Psoas muscle (tissue), 7 donors: ENCODE measurements at regions not wholly inside any gene's neighbourhood (a gene's known extent, or its start where the extent isn't known, plus 50 kb on each side); places are given as distances from the start of the nearest gene placed in this dataset.

Experiments
- ATAC-seq, 4 donors: fragments of 200-7000 bp; cut with Tn5 transposase; one replicate each; pipeline ENCODE4 v1.9.1; 2020; ENCODE audit warnings: moderate library complexity in 3 of 4, mild to moderate bottlenecking in 2 of 4
- DNase-seq, 2 donors: peaks; one replicate each; pipeline ENCODE4 v3.0.0-alpha.2; 2020
- H3K27ac ChIP-seq: fragments of 200-600 bp; one replicate; pipeline ENCODE4 v1.8.0; 2022
- H3K27me3 ChIP-seq, 3 donors: fragments of 200-600 bp in 1 of 3; one replicate each; pipeline versions ENCODE4 v1.6.1 to v1.8.0; 2013 to 2022; ENCODE audit warnings: low read length in 2 of 3, mild to moderate bottlenecking in 2 of 3, moderate library complexity in 1 of 3; ENCODE audit not compliant: insufficient read depth in 3 of 3
- H3K36me3 ChIP-seq, 2 donors: fragments of 200-600 bp in 1 of 2; one replicate each; pipeline versions ENCODE4 v1.6.1 to v1.8.0; 2013 to 2022; ENCODE audit warnings: low read depth in 1 of 2, mild to moderate bottlenecking in 1 of 2, moderate library complexity in 1 of 2; ENCODE audit not compliant: insufficient read depth in 1 of 2
- H3K4me1 ChIP-seq: fragments of 200-600 bp; one replicate; pipeline ENCODE4 v1.8.0; 2022
- H3K4me3 ChIP-seq: fragments of 200-600 bp; one replicate; pipeline ENCODE4 v1.8.0; 2022; ENCODE audit warnings: mild to moderate bottlenecking
- H3K9me3 ChIP-seq: fragments of 200-600 bp; one replicate; pipeline ENCODE4 v1.8.0; 2022
- CTCF ChIP-seq: fragments of 200-600 bp; IDR thresholded peaks from one replicate; pipeline ENCODE4 v1.8.0; 2022; ENCODE audit warnings: antibody characterized with exemption
- WGBS, 3 donors: extraction: QIAGEN DNeasy Blood & Tissue Kit; methylation state at CpG; one replicate each; pipeline versions ENCODE4 v1.1.6 to v1.1.7; 2013; 5-methylcytosine and 5-hydroxymethylcytosine counted together
- intact Hi-C, 2 donors: fragments of 100-400 bp; cut with DNase I; formaldehyde crosslinking; loops; one replicate each; pipeline versions ENCODE4 v1.11.0 to v1.14.2; 2022
- donor health status: healthy with polysubstance abuse.
- donor health status: DM: no; HTN: no; CAD: no; lungs with moderate emphysema.
- donor health status: Bipolar disorder and iron deficiency.
- donor health status: healthy.
- donor health status: DM: yes; HTN: yes; CAD: no.
- donor health status: DM: no; HTN: no; CAD: no.
- donor health status: DM: yes; HTN: yes; CAD: no.

- ATAC-seq: no peak
- intact Hi-C loops: no loop called here
- no peak overlapping the region for H3K4me3 ChIP-seq
- TF ChIP-seq CTCF: no peak
- no peak for DNase-seq
- H3K4me1 ChIP-seq: no peaks in the 10 kb centered on the region
- H3K27me3 ChIP-seq: no peaks in the 10 kb centered on the region
- WGBS, 3 donors: 13 to 30% (median 18%) methylated on average over 4 of the region's 4 CpGs
- H3K27ac ChIP-seq: no peak overlapping the region
- H3K9me3 ChIP-seq: no peaks in the 10 kb centered on the region
- H3K36me3 ChIP-seq: no peaks in the 10 kb centered on the region
Observed at GRCh38 chr16:62933929-62934328, 897.7 kb upstream of the CDH8 start.

DNA sequence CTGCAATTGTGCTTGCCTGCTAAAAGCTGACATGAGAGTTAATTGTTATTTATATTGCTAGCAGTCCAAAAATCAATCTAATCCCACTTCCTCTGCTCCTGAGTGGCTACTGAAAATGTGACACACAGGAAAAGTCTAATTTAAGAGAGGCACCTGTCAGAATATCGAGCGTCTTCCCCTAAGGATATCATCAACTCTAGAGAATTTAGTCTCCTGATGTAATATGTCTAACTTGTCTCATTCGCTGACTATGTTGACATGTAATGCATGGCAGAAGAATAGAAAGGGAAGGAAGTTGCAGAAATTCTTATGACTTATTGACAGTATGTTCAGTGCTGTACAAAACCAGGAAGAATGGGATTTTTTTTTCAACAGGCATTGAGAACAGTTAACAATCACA, 893.4 kb upstream of the CDH8 start:
- intact Hi-C loops: no loop called here
- WGBS, 3 donors: 32 to 40% (median 35%) methylated on average over 3 of the region's 3 CpGs

DNA sequence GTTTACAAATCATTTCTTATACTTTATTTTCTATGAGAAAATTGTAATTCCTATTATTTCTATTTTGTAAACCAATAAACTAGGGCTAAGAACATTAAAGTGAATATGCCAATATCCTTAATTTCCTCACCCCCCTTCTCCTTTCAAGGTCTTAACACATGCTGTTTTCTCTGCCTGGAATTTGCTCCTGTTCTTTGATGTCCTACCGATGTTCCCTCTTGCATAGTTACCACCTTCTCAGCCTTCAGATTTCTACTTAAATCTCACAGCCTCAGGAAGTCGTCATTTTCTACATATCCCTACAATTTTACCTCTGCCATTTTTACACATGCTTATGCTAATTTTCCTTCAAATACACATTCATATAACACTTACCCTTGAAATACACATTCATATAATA, 890.9 kb upstream of the CDH8 start:
- TF ChIP-seq CTCF: no peak
- intact Hi-C loops: no loop called here
- ATAC-seq (no peak), DNase-seq (no peak)
- Histone ChIP-seq H3K9me3 (no peaks in the 10 kb centered on the region), H3K27ac (no peak overlapping the region), H3K4me3 (no peak overlapping the region), H3K27me3 (no peaks in the 10 kb centered on the region), H3K4me1 (no peaks in the 10 kb centered on the region), H3K36me3 (no peaks in the 10 kb centered on the region)
- WGBS, 3 donors: 44 to 53% (median 52%) methylated on average over 2 of the region's 2 CpGs

More for the DNA sequence above, 893.4 kb upstream of the CDH8 start:
- H3K4me3 ChIP-seq: no peak overlapping the region
- H3K4me1 ChIP-seq: no peaks in the 10 kb centered on the region
- TF ChIP-seq CTCF: no peak
- ATAC-seq (no peak), DNase-seq (no peak)
- no peaks in the 10 kb centered on the region for H3K9me3 ChIP-seq
- no peaks in the 10 kb centered on the region for H3K27me3 ChIP-seq
- no peak overlapping the region for H3K27ac ChIP-seq
- H3K36me3 ChIP-seq: no peaks in the 10 kb centered on the region

- no peaks in the 10 kb centered on the region for H3K9me3 ChIP-seq
- no peak overlapping the region for H3K27ac ChIP-seq
- H3K27me3 ChIP-seq: no peaks in the 10 kb centered on the region
- H3K36me3 ChIP-seq: no peaks in the 10 kb centered on the region
- intact Hi-C loops: no loop called here
- ATAC-seq: no peak
- no peak for DNase-seq
- no peaks in the 10 kb centered on the region for H3K4me1 ChIP-seq
- H3K4me3 ChIP-seq: no peak overlapping the region
- 78 to 86% (median 79%) methylated on average over 5 of the region's 5 CpGs for WGBS, 3 donors
- no peak for TF ChIP-seq CTCF
Observed at GRCh38 chr16:62926121-62926801, 890.0 kb upstream of the CDH8 start.

GRCh38 chr16:62921904-62922303, 885.7 kb upstream of the CDH8 start:
- no peaks in the 10 kb centered on the region for H3K4me1 ChIP-seq
- WGBS, 3 donors: 19 to 21% (median 20%) methylated on average over 2 of the region's 2 CpGs
- TF ChIP-seq CTCF: no peak
- H3K9me3 ChIP-seq: no peaks in the 10 kb centered on the region
- intact Hi-C loops: no loop called here
- ATAC-seq (no peak), DNase-seq (no peak)
- no peaks in the 10 kb centered on the region for H3K27me3 ChIP-seq
- H3K36me3 ChIP-seq: no peaks in the 10 kb centered on the region
- no peak overlapping the region for H3K4me3 ChIP-seq
- H3K27ac ChIP-seq: no peak overlapping the region
